ENCODE measurements at regions not wholly inside any gene's neighbourhood (a gene's known extent, or its start where the extent isn't known, plus 50 kb on each side); places are given as distances from the start of the nearest gene placed in this dataset.
A peak's percentile ranks its signal among the peaks of the same experiment; 100 is the strongest.

GRCh38 chr5:144582066-144582465 lies 411.4 kb downstream of the KCTD16 start:
- Histone ChIP-seq H3F3A (replicated peaks; ENCODE audit: low read depth) (no peaks in the 10 kb centered on the region), H2AFZ (peak overlapping the region; percentile 20; the same call in 1 of the 2 replicates), H3K4me2 (no peak overlapping the region), H3K79me2 (replicated peaks; ENCODE audit: insufficient read depth) (no peaks in the 10 kb centered on the region), H3K4me1 (ENCODE audit: insufficient read depth) (peaks cover 13% of the 10 kb centered on the region), H3K27ac (ENCODE audit: low read depth) (no peak overlapping the region), H3K27me3 (ENCODE audit: insufficient read depth) (no peaks in the 10 kb centered on the region), H4K20me1 (replicated peaks; ENCODE audit: insufficient read depth) (no peaks in the 10 kb centered on the region), H3K9me2 (ENCODE audit: insufficient read depth) (0 out of 2 replicates have a peak, but pooled peaks cover 5% of the 10 kb centered on the region), H3K36me3 (ENCODE audit: insufficient read depth) (no peaks in the 10 kb centered on the region), H3K4me3 (no peak overlapping the region)
- Mint-ChIP-seq H3K9me3 (no peaks in the 10 kb centered on the region), H3K4me1 (peaks cover 22% of the 10 kb centered on the region), H3K27ac (no peak overlapping the region), H3K36me3 (ENCODE audit: low read depth) (no peaks in the 10 kb centered on the region), H3K4me3 (no peak overlapping the region), H3K27me3 (ENCODE audit: insufficient read depth, low read depth, poor library complexity) (no peaks in the 10 kb centered on the region)
- no peak for ATAC-seq
- no peak for TF ChIP-seq EZH2 (IDR thresholded peaks at IDR 0.05; ENCODE audit: low read depth, unreplicated experiment)
- DNase-seq (ENCODE audit: low spot score) = no peak

GRCh38 chr5:144581044-144581443 lies 410.4 kb downstream of the KCTD16 start:
- H3K27me3 Mint-ChIP-seq (ENCODE audit: insufficient read depth, low read depth, poor library complexity) = no peaks in the 10 kb centered on the region
- no peak overlapping the region for H2AFZ ChIP-seq
- no peak overlapping the region for H3K4me3 ChIP-seq
- no peaks in the 10 kb centered on the region for H3F3A ChIP-seq (replicated peaks; ENCODE audit: low read depth)
- no peaks in the 10 kb centered on the region for H3K27me3 ChIP-seq (ENCODE audit: insufficient read depth)
- no peak for DNase-seq (ENCODE audit: low spot score)
- no peaks in the 10 kb centered on the region for H3K36me3 ChIP-seq (ENCODE audit: insufficient read depth)
- H3K79me2 ChIP-seq (replicated peaks; ENCODE audit: insufficient read depth) = no peaks in the 10 kb centered on the region
- no peak for ATAC-seq
- H3K4me1 Mint-ChIP-seq = peaks cover 22% of the 10 kb centered on the region
- no peaks in the 10 kb centered on the region for H4K20me1 ChIP-seq (replicated peaks; ENCODE audit: insufficient read depth)
- no peak overlapping the region for H3K27ac Mint-ChIP-seq
- no peak for TF ChIP-seq CREB1 (CRISPR knock-in tag; IDR thresholded peaks at IDR 0.05; ENCODE audit: low read depth)
- no peak for TF ChIP-seq POLR2AphosphoS5 (IDR thresholded peaks at IDR 0.05; ENCODE audit: low read depth)
- no peak for TF ChIP-seq REST (IDR thresholded peaks at IDR 0.05; ENCODE audit: unreplicated experiment)
- no peak for TF ChIP-seq ETS1 (IDR thresholded peaks at IDR 0.05)
- no peak for TF ChIP-seq STAT1 (IDR thresholded peaks at IDR 0.05; ENCODE audit: unreplicated experiment)
- no peak for TF ChIP-seq EZH2phosphoT487 (IDR thresholded peaks at IDR 0.05; ENCODE audit: unreplicated experiment)
- no peak for TF ChIP-seq NANOG (IDR thresholded peaks at IDR 0.05; ENCODE audit: borderline replicate concordance)
- TF ChIP-seq JUNB (IDR thresholded peaks at IDR 0.05; ENCODE audit: unreplicated experiment) = no peak
- no peak for TF ChIP-seq ZNF462 (CRISPR knock-in tag; IDR thresholded peaks at IDR 0.05)
- no peak for TF ChIP-seq ZNF331 (CRISPR knock-in tag; IDR thresholded peaks at IDR 0.05; ENCODE audit: low read depth)
- no peak overlapping the region for H3K4me3 Mint-ChIP-seq
- 0 out of 2 replicates have a peak, but pooled peaks cover 5% of the 10 kb centered on the region for H3K9me2 ChIP-seq (ENCODE audit: insufficient read depth)
- H3K4me2 ChIP-seq = no peak overlapping the region
- peaks cover 13% of the 10 kb centered on the region for H3K4me1 ChIP-seq (ENCODE audit: insufficient read depth)
- H3K27ac ChIP-seq (ENCODE audit: low read depth) = no peak overlapping the region
- H3K9me3 Mint-ChIP-seq = no peaks in the 10 kb centered on the region; the same call in 2 of the 3 replicates
- no peaks in the 10 kb centered on the region for H3K36me3 Mint-ChIP-seq (ENCODE audit: low read depth)

All from GM23338 (cell line).